Endodermal cell (in vitro differentiated cells): ENCODE measurements at regions not wholly inside any gene's neighbourhood (a gene's known extent, or its start where the extent isn't known, plus 50 kb on each side); places are given as distances from the start of the nearest gene placed in this dataset.

ENCODE experiments used
- DNase-seq: peaks from one replicate; pipeline ENCODE4 v3.0.0-alpha.2; 2017
- H3K27ac ChIP-seq: 2 replicates; pipeline ENCODE4 v1.5.1; 2013; ENCODE audit warnings: mild to moderate bottlenecking, low read depth, low read length, moderate library complexity
- H3K27me3 ChIP-seq: 2 replicates; pipeline ENCODE4 v1.6.1; 2013; ENCODE audit warnings: mild to moderate bottlenecking, low read length, moderate library complexity; ENCODE audit not compliant: insufficient read depth, control insufficient read depth, poor library complexity, severe bottlenecking
- H3K36me3 ChIP-seq: 2 replicates; pipeline ENCODE4 v1.7.0; 2013; ENCODE audit warnings: mild to moderate bottlenecking, low read length, moderate library complexity; ENCODE audit not compliant: control insufficient read depth, insufficient read depth
- H3K4me1 ChIP-seq: one replicate; pipeline ENCODE4 v1.7.0; 2013; ENCODE audit warnings: low read length; ENCODE audit not compliant: control insufficient read depth, insufficient read depth
- H3K4me3 ChIP-seq: 2 replicates; pipeline ENCODE4 v1.5.1; 2013; ENCODE audit warnings: mild to moderate bottlenecking, low read length, moderate library complexity
- H3K9ac ChIP-seq: 2 replicates; pipeline ENCODE4 v1.6.1; 2013; ENCODE audit warnings: mild to moderate bottlenecking, low read length, moderate library complexity; ENCODE audit not compliant: poor library complexity, severe bottlenecking; ENCODE audit errors: extremely low read depth
- H3K9me3 ChIP-seq: 2 replicates; pipeline ENCODE4 v1.6.1; 2013; ENCODE audit warnings: mild to moderate bottlenecking, low read length, moderate library complexity; ENCODE audit not compliant: control insufficient read depth
- H3K27ac Mint-ChIP-seq: 2 replicates; pipeline ENCODE4 v1.8.0; 2020; ENCODE audit warnings: mixed read lengths
- H3K27me3 Mint-ChIP-seq: 2 replicates; pipeline ENCODE4 v1.8.0; 2021; ENCODE audit warnings: mild to moderate bottlenecking, mixed read lengths; ENCODE audit not compliant: insufficient read depth
- H3K36me3 Mint-ChIP-seq: 2 replicates; pipeline ENCODE4 v1.8.0; 2020; ENCODE audit warnings: low read depth, mixed read lengths
- H3K4me1 Mint-ChIP-seq: 2 replicates; pipeline ENCODE4 v1.8.0; 2020; ENCODE audit warnings: mixed read lengths
- H3K4me3 Mint-ChIP-seq: 2 replicates; pipeline ENCODE4 v1.8.0; 2020; ENCODE audit warnings: mild to moderate bottlenecking, moderate library complexity, mixed read lengths
- H3K9me3 Mint-ChIP-seq: 2 replicates; pipeline ENCODE4 v1.8.0; 2020; ENCODE audit warnings: mild to moderate bottlenecking, mixed read lengths
- CTCF ChIP-seq: fragments of 200-600 bp; sonication (generic); conservative IDR thresholded peaks from 2 replicates; pipeline ENCODE4 v1.5.0; 2021; ENCODE audit warnings: antibody characterized with exemption, mild to moderate bottlenecking
- whole genome bisulfite sequencing, 2 experiments: methylation state at CpG; one replicate each; pipeline versions ENCODE4 v1.1.5 to v1.1.7; 2013; ENCODE audit warnings: missing lambda C conversion rate in 2 of 2, mixed read lengths in 1 of 2; ENCODE audit not compliant: insufficient coverage in 1 of 2, insufficient read length in 1 of 2; 5-methylcytosine and 5-hydroxymethylcytosine counted together

GRCh38 chr11:27786864-27787263, 86.6 kb upstream of the BDNF start:
- Mint-ChIP-seq H3K9me3 (peaks cover 7% of the 10 kb centered on the region), H3K27ac (no peak overlapping the region), H3K4me1 (no peaks in the 10 kb centered on the region), H3K4me3 (no peak overlapping the region), H3K36me3 (no peaks in the 10 kb centered on the region), H3K27me3 (peaks cover 91% of the 10 kb centered on the region)
- H3K36me3 ChIP-seq = no peaks in the 10 kb centered on the region
- no peaks in the 10 kb centered on the region for H3K4me1 ChIP-seq
- no peak overlapping the region for H3K4me3 ChIP-seq
- H3K9ac ChIP-seq = no peak overlapping the region
- TF ChIP-seq CTCF = no peak
- no peaks in the 10 kb centered on the region for H3K9me3 ChIP-seq
- no peak overlapping the region for H3K27ac ChIP-seq
- H3K27me3 ChIP-seq = peaks cover 94% of the 10 kb centered on the region
- DNase-seq = no peak
- WGBS, 2 experiments = 89 to 92% methylated on average over 2 of the region's 2 CpGs

- no peaks in the 10 kb centered on the region for H3K4me1 ChIP-seq
- H3K27ac ChIP-seq = no peak overlapping the region
- Mint-ChIP-seq H3K27me3 (peaks cover 87% of the 10 kb centered on the region), H3K27ac (no peak overlapping the region), H3K36me3 (no peaks in the 10 kb centered on the region), H3K4me3 (no peak overlapping the region), H3K9me3 (peaks cover 2% of the 10 kb centered on the region), H3K4me1 (no peaks in the 10 kb centered on the region)
- H3K27me3 ChIP-seq = peaks cover 94% of the 10 kb centered on the region
- TF ChIP-seq CTCF = no peak
- WGBS, 2 experiments = 91 to 93% methylated on average over 2 of the region's 2 CpGs
- no peaks in the 10 kb centered on the region for H3K36me3 ChIP-seq
- H3K4me3 ChIP-seq = no peak overlapping the region
- no peak for DNase-seq
- H3K9me3 ChIP-seq = no peaks in the 10 kb centered on the region
- no peak overlapping the region for H3K9ac ChIP-seq
Measured at GRCh38 chr11:27786331-27786730, 86.1 kb upstream of the BDNF start.

GRCh38 chr11:27783701-27784355, 83.6 kb upstream of the BDNF start:
- Histone ChIP-seq H3K27me3 (peaks cover 79% of the 10 kb centered on the region), H3K4me1 (no peaks in the 10 kb centered on the region), H3K36me3 (no peaks in the 10 kb centered on the region), H3K27ac (no peak overlapping the region), H3K4me3 (no peak overlapping the region), H3K9me3 (no peaks in the 10 kb centered on the region), H3K9ac (no peak overlapping the region)
- Mint-ChIP-seq H3K27ac (no peak overlapping the region), H3K36me3 (no peaks in the 10 kb centered on the region), H3K4me3 (no peak overlapping the region), H3K4me1 (no peaks in the 10 kb centered on the region), H3K9me3 (no peaks in the 10 kb centered on the region), H3K27me3 (peaks cover 77% of the 10 kb centered on the region)
- TF ChIP-seq CTCF = no peak
- no peak for DNase-seq
- 83% methylated on average over 4 of the region's 5 CpGs; no CpG with 5 or more reads in 1 of the 2 experiments for WGBS, 2 experiments
